ENCODE measurements at regions not wholly inside any gene's neighbourhood (a gene's known extent, or its start where the extent isn't known, plus 50 kb on each side); places are given as distances from the start of the nearest gene placed in this dataset.

- Histone ChIP-seq H3K36me3 (no peaks in the 10 kb centered on the region), H3K4me3 (no peak overlapping the region), H3K9me3 (no peaks in the 10 kb centered on the region), H3K4me1 (no peaks in the 10 kb centered on the region), H3K27ac (no peak overlapping the region), H3K27me3 (ENCODE audit: low read depth) (no peaks in the 10 kb centered on the region)
- no peak for TF ChIP-seq CTCF (IDR thresholded peaks at IDR 0.05)
- intact Hi-C loops (cut with DNase I) = no loop called here
- ATAC-seq = peak in 1 of 2 donors; percentile 37
- no peak for DNase-seq
These were observed 97.5 kb downstream of the SH3YL1 start for GRCh38 chr2:166381-166780.

GRCh38 chr2:165530-165929 lies 98.3 kb downstream of the SH3YL1 start:
- Histone ChIP-seq H3K4me3 (no peak overlapping the region), H3K27me3 (ENCODE audit: low read depth) (no peaks in the 10 kb centered on the region), H3K27ac (no peak overlapping the region), H3K9me3 (no peaks in the 10 kb centered on the region), H3K36me3 (no peaks in the 10 kb centered on the region), H3K4me1 (no peaks in the 10 kb centered on the region)
- no peak for TF ChIP-seq CTCF (IDR thresholded peaks at IDR 0.05)
- ATAC-seq (no peak), DNase-seq (no peak)
- intact Hi-C loops (cut with DNase I) = no loop called here

- Histone ChIP-seq H3K36me3 (no peaks in the 10 kb centered on the region), H3K4me1 (no peaks in the 10 kb centered on the region), H3K4me3 (no peak overlapping the region), H3K9me3 (no peaks in the 10 kb centered on the region), H3K27ac (no peak overlapping the region), H3K27me3 (ENCODE audit: low read depth) (no peaks in the 10 kb centered on the region)
- intact Hi-C loops (cut with DNase I) = no loop called here
- no peak for TF ChIP-seq CTCF (IDR thresholded peaks at IDR 0.05)
- ATAC-seq (no peak), DNase-seq (no peak)
These were observed 101.1 kb downstream of the SH3YL1 start for GRCh38 chr2:162473-163382.

GRCh38 chr2:161729-162128 lies 102.1 kb downstream of the SH3YL1 start:
- H3K36me3 ChIP-seq = no peaks in the 10 kb centered on the region
- no peaks in the 10 kb centered on the region for H3K4me1 ChIP-seq
- H3K27ac ChIP-seq = no peak overlapping the region
- intact Hi-C loops (cut with DNase I) = no loop called here
- TF ChIP-seq CTCF (IDR thresholded peaks at IDR 0.05) = no peak
- no peaks in the 10 kb centered on the region for H3K9me3 ChIP-seq
- DNase-seq = no peak
- no peaks in the 10 kb centered on the region for H3K27me3 ChIP-seq (ENCODE audit: low read depth)
- ATAC-seq = no peak
- H3K4me3 ChIP-seq = no peak overlapping the region

GRCh38 chr2:151553-152334 lies 105.4 kb upstream of the FAM110C start:
- H3K9me3 ChIP-seq = no peaks in the 10 kb centered on the region
- ATAC-seq = no peak

More at GRCh38 chr2:151553-152334, 105.4 kb upstream of the FAM110C start:
- no peak overlapping the region for H3K27ac ChIP-seq
- no peaks in the 10 kb centered on the region for H3K36me3 ChIP-seq
- H3K4me3 ChIP-seq = no peak overlapping the region
- TF ChIP-seq CTCF (IDR thresholded peaks at IDR 0.05) = no peak
- no peak for DNase-seq
- intact Hi-C loops (cut with DNase I) = no loop called here
- H3K27me3 ChIP-seq (ENCODE audit: low read depth) = peaks cover 16% of the 10 kb centered on the region
- H3K4me1 ChIP-seq = no peaks in the 10 kb centered on the region

Data from lower lobe of right lung (tissue), 2 donors.